ENCODE measurements at regions not wholly inside any gene's neighbourhood (a gene's known extent, or its start where the extent isn't known, plus 50 kb on each side); places are given as distances from the start of the nearest gene placed in this dataset.

- TF ChIP-seq POLR2A (IDR thresholded peaks at IDR 0.05; ENCODE audit: low read length) (no peak), CTCF (IDR thresholded peaks at IDR 0.05) (no peak)
These were observed 497.0 kb downstream of the DTWD2 start for GRCh38 chr5:118491351-118491750.
